Urothelium cell line (cell line): ENCODE measurements at regions not wholly inside any gene's neighbourhood (a gene's known extent, or its start where the extent isn't known, plus 50 kb on each side); places are given as distances from the start of the nearest gene placed in this dataset.

Experiments
- DNase-seq: peaks from one replicate; pipeline ENCODE4 v3.0.0; 2011; ENCODE audit warnings: low spot score, mixed read lengths
- FAIRE-seq: peaks from 2 replicates; lab custom pipeline; 2011; peaks lifted over from hg19 to GRCh38; lab: Jason Lieb, UNC

- DNase-seq (no peak), FAIRE-seq (no peak)
Measured at GRCh38 chr5:175248416-175248905, 195.5 kb downstream of the DRD1 start.

GRCh38 chr5:175246889-175247520 is 197.0 kb downstream of the DRD1 start:
- no peak for DNase-seq
- FAIRE-seq, result no peak

GRCh38 chr5:175246242-175246888 is 197.6 kb downstream of the DRD1 start:
- FAIRE-seq (peak; percentile 70), DNase-seq (peak; percentile 94)

- FAIRE-seq, result no peak
- no peak for DNase-seq
Measured at GRCh38 chr5:175243441-175243840, 200.5 kb downstream of the DRD1 start.

- FAIRE-seq (no peak), DNase-seq (no peak)
Measured at GRCh38 chr5:175242207-175242606, 201.8 kb downstream of the DRD1 start.

GRCh38 chr5:175238326-175238725 is 205.7 kb downstream of the DRD1 start:
- FAIRE-seq, result no peak
- no peak for DNase-seq

- DNase-seq, result no peak
- no peak for FAIRE-seq
Measured at GRCh38 chr5:175236176-175236575, 207.8 kb downstream of the DRD1 start.

GRCh38 chr5:175235251-175235960 is 208.6 kb downstream of the DRD1 start:
- no peak for FAIRE-seq
- peak; percentile 49 for DNase-seq

GRCh38 chr5:175230299-175230698 is 213.7 kb downstream of the DRD1 start:
- FAIRE-seq (no peak), DNase-seq (peak; percentile 68)

- no peak for FAIRE-seq
- no peak for DNase-seq
Measured at GRCh38 chr5:175226506-175226905, 217.5 kb downstream of the DRD1 start.

GRCh38 chr5:175223291-175223690 is 220.7 kb downstream of the DRD1 start:
- no peak for DNase-seq
- no peak for FAIRE-seq

- FAIRE-seq, result no peak
Measured at GRCh38 chr5:175222621-175223020, 221.4 kb downstream of the DRD1 start.

GRCh38 chr5:175220549-175220948 is 223.4 kb downstream of the DRD1 start:
- no peak for FAIRE-seq
- no peak for DNase-seq

More at GRCh38 chr5:175222621-175223020, 221.4 kb downstream of the DRD1 start:
- no peak for DNase-seq

- DNase-seq (no peak), FAIRE-seq (no peak)
Measured at GRCh38 chr5:175219366-175219765, 224.6 kb downstream of the DRD1 start.

- no peak for FAIRE-seq
Measured at GRCh38 chr5:175216991-175217390, 227.0 kb downstream of the DRD1 start.

GRCh38 chr5:175215906-175216305 is 228.1 kb downstream of the DRD1 start:
- FAIRE-seq, result no peak
- DNase-seq, result no peak

More at GRCh38 chr5:175216991-175217390, 227.0 kb downstream of the DRD1 start:
- DNase-seq, result no peak

- peak; percentile 87 for DNase-seq
Measured at GRCh38 chr5:175214152-175214551, 229.8 kb downstream of the DRD1 start.

GRCh38 chr5:175211956-175212756 is 231.8 kb downstream of the DRD1 start:
- FAIRE-seq (no peak), DNase-seq (no peak)

More at GRCh38 chr5:175214152-175214551, 229.8 kb downstream of the DRD1 start:
- FAIRE-seq, result peak; percentile 79

- DNase-seq, result no peak
- no peak for FAIRE-seq
Measured at GRCh38 chr5:175207321-175208040, 236.5 kb downstream of the DRD1 start.

- FAIRE-seq (no peak), DNase-seq (no peak)
Measured at GRCh38 chr5:175206669-175207068, 237.3 kb downstream of the DRD1 start.
